NB4 (cell line): ENCODE measurements at regions not wholly inside any gene's neighbourhood (a gene's known extent, or its start where the extent isn't known, plus 50 kb on each side); places are given as distances from the start of the nearest gene placed in this dataset.

Experiments used
- DNase-seq: peaks from one replicate; pipeline ENCODE4 v3.0.0; 2010; ENCODE audit warnings: low read depth
- H3K4me3 ChIP-seq: one replicate; pipeline ENCODE4 v1.5.1; 2011; ENCODE audit warnings: mild to moderate bottlenecking, low read depth, low read length, moderate library complexity
- CTCF ChIP-seq: IDR thresholded peaks from one replicate; pipeline ENCODE4 v1.5.1; 2012; ENCODE audit warnings: low read depth, low read length
- MAX ChIP-seq: IDR thresholded peaks from 2 replicates; pipeline ENCODE4 v1.6.1; 2011; ENCODE audit warnings: low read depth, low read length
- MYC ChIP-seq: IDR thresholded peaks from 2 replicates; pipeline ENCODE4 v1.6.1; 2011; ENCODE audit warnings: low read depth, low read length
- POLR2A ChIP-seq: IDR thresholded peaks from 2 replicates; pipeline ENCODE4 v1.6.1; 2011; ENCODE audit warnings: mild to moderate bottlenecking; ENCODE audit not compliant: insufficient read length; ENCODE audit errors: extremely low read depth

GRCh38 chr4:62274782-62275181, 1074.7 kb downstream of the ADGRL3 start:
- DNase-seq = no peak
- no peak overlapping the region for H3K4me3 ChIP-seq
- TF ChIP-seq MAX (no peak), MYC (no peak)

- DNase-seq = no peak
- TF ChIP-seq MAX = no peak
- TF ChIP-seq POLR2A = no peak
- no peak for TF ChIP-seq MYC
- TF ChIP-seq CTCF = no peak
- H3K4me3 ChIP-seq = no peak overlapping the region
Observed at GRCh38 chr4:62271107-62271506, 1071.0 kb downstream of the ADGRL3 start.

- no peak for DNase-seq
- no peak for TF ChIP-seq POLR2A
- TF ChIP-seq MYC = no peak
- no peak for TF ChIP-seq MAX
- no peak for TF ChIP-seq CTCF
Observed at GRCh38 chr4:62269918-62270317, 1069.8 kb downstream of the ADGRL3 start.

GRCh38 chr4:62263454-62263853, 1063.3 kb downstream of the ADGRL3 start:
- DNase-seq = no peak
- TF ChIP-seq MAX = no peak
- no peak for TF ChIP-seq MYC
- no peak for TF ChIP-seq POLR2A
- no peak for TF ChIP-seq CTCF
- H3K4me3 ChIP-seq = no peak overlapping the region

More at GRCh38 chr4:62269918-62270317, 1069.8 kb downstream of the ADGRL3 start:
- H3K4me3 ChIP-seq = no peak overlapping the region

- TF ChIP-seq MAX (no peak), CTCF (no peak), MYC (no peak), POLR2A (no peak)
- H3K4me3 ChIP-seq = no peak overlapping the region
- DNase-seq = no peak
Observed at GRCh38 chr4:62262676-62263075, 1062.5 kb downstream of the ADGRL3 start.

GRCh38 chr4:62260254-62260653, 1060.1 kb downstream of the ADGRL3 start:
- no peak overlapping the region for H3K4me3 ChIP-seq
- no peak for DNase-seq
- no peak for TF ChIP-seq POLR2A
- no peak for TF ChIP-seq MYC
- no peak for TF ChIP-seq MAX
- no peak for TF ChIP-seq CTCF
